ENCODE measurements at regions not wholly inside any gene's neighbourhood (a gene's known extent, or its start where the extent isn't known, plus 50 kb on each side); places are given as distances from the start of the nearest gene placed in this dataset.

- FAIRE-seq (peak; percentile 92), DNase-seq (ENCODE audit: insufficient read length, low spot score) (peak; percentile 23)
- TF ChIP-seq, protein P1, sequence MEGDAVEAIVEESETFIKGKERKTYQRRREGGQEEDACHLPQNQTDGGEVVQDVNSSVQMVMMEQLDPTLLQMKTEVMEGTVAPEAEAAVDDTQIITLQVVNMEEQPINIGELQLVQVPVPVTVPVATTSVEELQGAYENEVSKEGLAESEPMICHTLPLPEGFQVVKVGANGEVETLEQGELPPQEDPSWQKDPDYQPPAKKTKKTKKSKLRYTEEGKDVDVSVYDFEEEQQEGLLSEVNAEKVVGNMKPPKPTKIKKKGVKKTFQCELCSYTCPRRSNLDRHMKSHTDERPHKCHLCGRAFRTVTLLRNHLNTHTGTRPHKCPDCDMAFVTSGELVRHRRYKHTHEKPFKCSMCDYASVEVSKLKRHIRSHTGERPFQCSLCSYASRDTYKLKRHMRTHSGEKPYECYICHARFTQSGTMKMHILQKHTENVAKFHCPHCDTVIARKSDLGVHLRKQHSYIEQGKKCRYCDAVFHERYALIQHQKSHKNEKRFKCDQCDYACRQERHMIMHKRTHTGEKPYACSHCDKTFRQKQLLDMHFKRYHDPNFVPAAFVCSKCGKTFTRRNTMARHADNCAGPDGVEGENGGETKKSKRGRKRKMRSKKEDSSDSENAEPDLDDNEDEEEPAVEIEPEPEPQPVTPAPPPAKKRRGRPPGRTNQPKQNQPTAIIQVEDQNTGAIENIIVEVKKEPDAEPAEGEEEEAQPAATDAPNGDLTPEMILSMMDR (IDR thresholded peaks at IDR 0.05; ENCODE audit: insufficient read depth, missing control alignments) = peak; percentile 87
These were observed 144.6 kb upstream of the NOCT start for GRCh38 chr4:138870737-138871554.

- FAIRE-seq (no peak), DNase-seq (ENCODE audit: insufficient read length, low spot score) (no peak)
- TF ChIP-seq, protein P1 (IDR thresholded peaks at IDR 0.05; ENCODE audit: insufficient read depth, missing control alignments) = no peak
These were observed 145.9 kb upstream of the NOCT start for GRCh38 chr4:138869631-138870030.

DNA sequence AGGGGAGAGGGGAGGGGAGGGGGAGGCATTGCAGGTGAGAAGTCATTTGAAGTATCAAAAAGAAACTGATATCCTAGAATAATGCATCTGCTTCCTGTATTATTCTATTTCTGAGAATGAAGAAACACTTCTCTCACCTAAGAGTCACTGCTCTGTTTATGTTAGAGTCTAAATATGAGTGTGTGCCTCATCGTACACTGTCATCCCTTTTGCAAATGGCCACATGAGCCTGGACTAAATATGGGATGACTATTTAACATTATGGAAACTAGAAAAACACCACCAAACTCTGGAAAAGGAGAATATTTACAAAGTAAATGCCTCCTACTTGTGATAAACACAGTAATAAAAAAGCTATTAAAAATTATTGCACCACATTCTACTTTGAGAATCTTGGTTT, 146.4 kb upstream of the NOCT start:
- DNase-seq (ENCODE audit: insufficient read length, low spot score) (no peak), FAIRE-seq (no peak)
- TF ChIP-seq, protein P1 (IDR thresholded peaks at IDR 0.05; ENCODE audit: insufficient read depth, missing control alignments) = no peak

DNA sequence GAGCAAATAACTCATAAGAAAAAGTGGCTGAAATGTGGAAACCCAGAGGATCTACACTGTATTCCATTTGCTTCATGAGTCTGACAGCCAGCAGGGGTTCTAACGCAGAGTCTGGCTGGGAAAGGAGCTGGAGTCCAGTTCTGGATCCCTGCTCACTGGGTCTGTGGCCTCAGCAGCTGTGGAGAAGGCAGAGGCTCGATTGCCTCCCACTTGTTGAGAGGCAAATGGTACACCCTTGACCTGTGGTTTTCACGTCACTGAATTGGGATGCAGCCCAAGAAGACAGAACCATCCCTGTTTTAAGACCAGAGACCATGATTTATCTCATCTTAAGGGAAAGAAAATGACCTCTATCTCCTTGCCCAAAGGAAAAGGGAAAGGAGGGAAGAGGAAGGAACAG, 147.0 kb upstream of the NOCT start:
- DNase-seq (ENCODE audit: insufficient read length, low spot score) = no peak
- TF ChIP-seq, protein P1 (IDR thresholded peaks at IDR 0.05; ENCODE audit: insufficient read depth, missing control alignments) = no peak
- no peak for FAIRE-seq

- FAIRE-seq = no peak
- TF ChIP-seq, protein P1 (IDR thresholded peaks at IDR 0.05; ENCODE audit: insufficient read depth, missing control alignments) = no peak
- DNase-seq (ENCODE audit: insufficient read length, low spot score) = no peak
These were observed 148.2 kb upstream of the NOCT start for GRCh38 chr4:138867404-138867803.

DNA sequence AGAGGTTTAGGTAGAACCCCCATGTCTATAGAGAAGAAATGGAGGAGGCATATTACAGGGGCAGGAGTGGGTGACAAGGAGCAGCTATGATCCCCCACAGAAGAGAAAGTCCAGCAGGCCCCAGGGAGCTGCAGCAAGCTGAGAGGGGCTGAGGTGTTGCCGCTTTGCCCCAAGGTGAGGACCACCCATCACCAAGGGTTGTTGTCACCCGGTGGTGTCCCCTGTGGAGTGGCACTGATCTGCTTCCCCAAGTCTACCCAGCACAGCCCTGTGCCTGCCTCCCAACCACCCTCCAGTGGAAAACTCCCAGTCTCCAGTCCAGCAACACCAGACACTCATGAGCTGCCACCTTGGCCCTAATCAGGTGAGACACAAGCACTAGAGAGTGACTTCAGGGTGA, 149.3 kb upstream of the NOCT start:
- FAIRE-seq = no peak
- TF ChIP-seq, protein P1 (IDR thresholded peaks at IDR 0.05; ENCODE audit: insufficient read depth, missing control alignments) = no peak
- no peak for DNase-seq (ENCODE audit: insufficient read length, low spot score)

- DNase-seq (ENCODE audit: insufficient read length, low spot score) (no peak), FAIRE-seq (no peak)
- TF ChIP-seq, protein P1 (IDR thresholded peaks at IDR 0.05; ENCODE audit: insufficient read depth, missing control alignments) = no peak
These were observed 149.8 kb upstream of the NOCT start for GRCh38 chr4:138865765-138866164.
